ENCODE measurements at regions not wholly inside any gene's neighbourhood (a gene's known extent, or its start where the extent isn't known, plus 50 kb on each side); places are given as distances from the start of the nearest gene placed in this dataset.

GRCh38 chr11:26032241-26032640 lies 299.7 kb upstream of the ANO3 start:
- Histone ChIP-seq H3K4me2 (ENCODE audit: unreplicated experiment) (no peak overlapping the region), H3K9ac (no peak overlapping the region), H3K27ac (no peak overlapping the region), H3F3A (ENCODE audit: insufficient read depth) (no peaks in the 10 kb centered on the region), H3K79me2 (ENCODE audit: insufficient read depth) (no peaks in the 10 kb centered on the region), H3K4me3 (no peak overlapping the region), H3K4me1 (ENCODE audit: insufficient read depth) (0 out of 2 replicates have a peak, but pooled peaks cover 6% of the 10 kb centered on the region), H4K20me1 (ENCODE audit: insufficient read depth) (no peaks in the 10 kb centered on the region), H3K36me3 (ENCODE audit: low read depth) (no peaks in the 10 kb centered on the region), H3K27me3 (replicated peaks; ENCODE audit: insufficient read depth) (no peaks in the 10 kb centered on the region), H3K9me3 (ENCODE audit: low read depth) (no peaks in the 10 kb centered on the region), H3K9me2 (ENCODE audit: insufficient read depth) (no peaks in the 10 kb centered on the region), H2AFZ (no peak overlapping the region)
- DNase-seq, result no peak
- TF ChIP-seq EZH2phosphoT487 (IDR thresholded peaks at IDR 0.05; ENCODE audit: insufficient read depth, low read depth) (no peak), EZH2 (IDR thresholded peaks at IDR 0.05; ENCODE audit: insufficient read depth, poor library complexity, severe bottlenecking) (no peak)
- WGBS, 2 experiments (ENCODE audit: low coverage in 1 of 2, low lambda C conversion rate in 2 of 2, missing lambda C conversion rate in 2 of 2), result 46 to 49% methylated on average over 2 of the region's 2 CpGs
- in situ Hi-C loops (cut with MboI), result no loop called here

- no peaks in the 10 kb centered on the region for H3K79me2 ChIP-seq (ENCODE audit: insufficient read depth)
- H3K4me2 ChIP-seq (ENCODE audit: unreplicated experiment), result no peak overlapping the region
- H3K4me3 ChIP-seq, result no peak overlapping the region
- no peaks in the 10 kb centered on the region for H3K9me3 ChIP-seq (ENCODE audit: low read depth)
- WGBS, 2 experiments (ENCODE audit: low coverage in 1 of 2, low lambda C conversion rate in 2 of 2, missing lambda C conversion rate in 2 of 2), result 76 to 88% methylated on average over 5 to 6 of the region's 6 CpGs
- H3K4me1 ChIP-seq (ENCODE audit: insufficient read depth), result no peaks in the 10 kb centered on the region
- TF ChIP-seq EZH2phosphoT487 (IDR thresholded peaks at IDR 0.05; ENCODE audit: insufficient read depth, low read depth) (no peak), EZH2 (IDR thresholded peaks at IDR 0.05; ENCODE audit: insufficient read depth, poor library complexity, severe bottlenecking) (no peak)
- H3F3A ChIP-seq (ENCODE audit: insufficient read depth), result no peaks in the 10 kb centered on the region
- no peaks in the 10 kb centered on the region for H4K20me1 ChIP-seq (ENCODE audit: insufficient read depth)
- H3K27me3 ChIP-seq (replicated peaks; ENCODE audit: insufficient read depth), result no peaks in the 10 kb centered on the region
- no peaks in the 10 kb centered on the region for H3K36me3 ChIP-seq (ENCODE audit: low read depth)
- no peak overlapping the region for H3K9ac ChIP-seq
- no peak overlapping the region for H3K27ac ChIP-seq
- no peaks in the 10 kb centered on the region for H3K9me2 ChIP-seq (ENCODE audit: insufficient read depth)
- no peak overlapping the region for H2AFZ ChIP-seq
- in situ Hi-C loops (cut with MboI), result no loop called here
- no peak for DNase-seq
These were observed 296.2 kb upstream of the ANO3 start for GRCh38 chr11:26035696-26036095.

- Histone ChIP-seq H3F3A (ENCODE audit: insufficient read depth) (no peaks in the 10 kb centered on the region), H3K27ac (no peak overlapping the region), H3K9me3 (ENCODE audit: low read depth) (no peaks in the 10 kb centered on the region), H3K79me2 (ENCODE audit: insufficient read depth) (no peaks in the 10 kb centered on the region), H3K9me2 (ENCODE audit: insufficient read depth) (no peaks in the 10 kb centered on the region), H3K27me3 (replicated peaks; ENCODE audit: insufficient read depth) (no peaks in the 10 kb centered on the region), H3K36me3 (ENCODE audit: low read depth) (no peaks in the 10 kb centered on the region), H3K9ac (no peak overlapping the region), H3K4me1 (ENCODE audit: insufficient read depth) (no peaks in the 10 kb centered on the region), H3K4me2 (ENCODE audit: unreplicated experiment) (no peak overlapping the region), H2AFZ (no peak overlapping the region), H3K4me3 (no peak overlapping the region), H4K20me1 (ENCODE audit: insufficient read depth) (no peaks in the 10 kb centered on the region)
- in situ Hi-C loops (cut with MboI), result no loop called here
- no peak for TF ChIP-seq EZH2phosphoT487 (IDR thresholded peaks at IDR 0.05; ENCODE audit: insufficient read depth, low read depth)
- TF ChIP-seq EZH2 (IDR thresholded peaks at IDR 0.05; ENCODE audit: insufficient read depth, poor library complexity, severe bottlenecking), result no peak
- DNase-seq, result no peak
- WGBS, 2 experiments (ENCODE audit: low coverage in 1 of 2, low lambda C conversion rate in 2 of 2, missing lambda C conversion rate in 2 of 2), result 64 to 74% methylated on average over 2 of the region's 2 CpGs
These were observed 294.2 kb upstream of the ANO3 start for GRCh38 chr11:26037716-26038115.

- H3K4me1 ChIP-seq (ENCODE audit: insufficient read depth), result no peaks in the 10 kb centered on the region
- H3K9me3 ChIP-seq (ENCODE audit: low read depth), result no peaks in the 10 kb centered on the region
- DNase-seq, result no peak
- H3K27ac ChIP-seq, result no peak overlapping the region
- 49 to 52% methylated on average over 3 of the region's 3 CpGs for WGBS, 2 experiments (ENCODE audit: low coverage in 1 of 2, low lambda C conversion rate in 2 of 2, missing lambda C conversion rate in 2 of 2)
- H3F3A ChIP-seq (ENCODE audit: insufficient read depth), result no peaks in the 10 kb centered on the region
- H3K79me2 ChIP-seq (ENCODE audit: insufficient read depth), result no peaks in the 10 kb centered on the region
- H4K20me1 ChIP-seq (ENCODE audit: insufficient read depth), result no peaks in the 10 kb centered on the region
- no peak overlapping the region for H3K9ac ChIP-seq
- TF ChIP-seq EZH2phosphoT487 (IDR thresholded peaks at IDR 0.05; ENCODE audit: insufficient read depth, low read depth) (no peak), EZH2 (IDR thresholded peaks at IDR 0.05; ENCODE audit: insufficient read depth, poor library complexity, severe bottlenecking) (no peak)
- H3K27me3 ChIP-seq (replicated peaks; ENCODE audit: insufficient read depth), result no peaks in the 10 kb centered on the region
- no peak overlapping the region for H2AFZ ChIP-seq
- H3K36me3 ChIP-seq (ENCODE audit: low read depth), result no peaks in the 10 kb centered on the region
- H3K4me2 ChIP-seq (ENCODE audit: unreplicated experiment), result no peak overlapping the region
- H3K9me2 ChIP-seq (ENCODE audit: insufficient read depth), result no peaks in the 10 kb centered on the region
- in situ Hi-C loops (cut with MboI), result no loop called here
- no peak overlapping the region for H3K4me3 ChIP-seq
These were observed 291.6 kb upstream of the ANO3 start for GRCh38 chr11:26040339-26040738.

DNA sequence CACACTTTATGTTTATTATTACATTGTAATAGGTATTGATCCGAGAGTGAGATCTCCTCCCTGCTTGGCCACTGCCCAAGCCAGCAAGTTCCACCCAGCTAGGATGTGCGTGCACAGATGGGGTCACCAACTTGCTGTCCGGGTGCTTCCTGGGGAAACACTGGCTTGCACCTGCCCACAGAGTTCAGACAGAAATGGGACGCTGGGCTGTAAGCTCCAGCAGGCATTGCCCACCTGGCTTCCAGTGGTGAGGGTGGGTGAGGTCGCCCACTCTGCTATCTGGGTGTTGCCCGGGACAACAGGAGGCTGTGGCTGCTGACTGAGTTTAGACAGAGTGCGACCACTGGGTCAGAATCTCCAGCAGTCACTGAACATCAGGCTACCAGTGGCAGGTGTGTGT lies 289.8 kb upstream of the ANO3 start:
- Histone ChIP-seq H3K79me2 (ENCODE audit: insufficient read depth) (no peaks in the 10 kb centered on the region), H3K9me3 (ENCODE audit: low read depth) (no peaks in the 10 kb centered on the region), H3K9me2 (ENCODE audit: insufficient read depth) (no peaks in the 10 kb centered on the region), H3K4me3 (no peak overlapping the region), H3K4me2 (ENCODE audit: unreplicated experiment) (no peak overlapping the region), H3K27me3 (replicated peaks; ENCODE audit: insufficient read depth) (no peaks in the 10 kb centered on the region), H3K27ac (no peak overlapping the region), H3K4me1 (ENCODE audit: insufficient read depth) (no peaks in the 10 kb centered on the region), H3F3A (ENCODE audit: insufficient read depth) (no peaks in the 10 kb centered on the region), H4K20me1 (ENCODE audit: insufficient read depth) (no peaks in the 10 kb centered on the region), H3K9ac (no peak overlapping the region), H3K36me3 (ENCODE audit: low read depth) (no peaks in the 10 kb centered on the region), H2AFZ (no peak overlapping the region)
- 69 to 77% methylated on average over 7 of the region's 7 CpGs for WGBS, 2 experiments (ENCODE audit: low coverage in 1 of 2, low lambda C conversion rate in 2 of 2, missing lambda C conversion rate in 2 of 2)
- DNase-seq, result no peak
- in situ Hi-C loops (cut with MboI), result no loop called here
- no peak for TF ChIP-seq EZH2 (IDR thresholded peaks at IDR 0.05; ENCODE audit: insufficient read depth, poor library complexity, severe bottlenecking)
- TF ChIP-seq EZH2phosphoT487 (IDR thresholded peaks at IDR 0.05; ENCODE audit: insufficient read depth, low read depth), result no peak

Measured in GM23248 (cell line).